ENCODE measurements at regions not wholly inside any gene's neighbourhood (a gene's known extent, or its start where the extent isn't known, plus 50 kb on each side); places are given as distances from the start of the nearest gene placed in this dataset.

DNA sequence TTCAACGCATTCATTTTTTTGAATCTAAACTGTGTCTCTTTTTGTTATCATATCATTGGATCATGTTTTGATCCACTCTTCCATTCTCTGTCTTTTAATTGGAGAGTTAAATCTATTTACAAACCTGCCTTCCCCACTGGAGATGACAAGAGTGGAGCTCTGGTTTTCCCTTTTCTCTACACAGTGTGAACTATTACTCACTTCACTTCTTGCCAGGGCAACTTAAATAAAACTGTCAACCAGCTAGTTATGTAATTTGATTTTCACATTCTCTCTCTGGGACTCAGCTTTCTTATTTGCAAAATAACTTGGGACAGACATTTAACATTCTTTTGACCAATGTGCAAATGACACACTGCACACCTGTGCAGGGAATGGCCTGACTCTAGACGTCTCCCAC lies 230.8 kb upstream of the CST7 start:
- CTCF ChIA-PET = interaction anchor here (0.6 kb wide), 1 partner anchor 187 kb away, joined by 3 read pairs; no protein-coding TSS in a partner anchor
- no peaks in the 10 kb centered on the region for H3K4me1 ChIP-seq (ENCODE audit: control insufficient read depth, insufficient read depth, low read length)
- intact Hi-C loops (cut with micrococcal nuclease; ENCODE audit: unreplicated experiment) (no loop called here), in situ Hi-C loops (cut with HindIII; ENCODE audit: low pct_unique_long_range_greater_than_20kb, low sequenced_read_pairs) (no loop called here)
- POLR2A ChIA-PET = no interaction called here
- TF ChIP-seq POLR2AphosphoS5 (IDR thresholded peaks at IDR 0.05; ENCODE audit: low read depth, low read length) (no peak), SIN3A (IDR thresholded peaks at IDR 0.05; ENCODE audit: borderline replicate concordance, insufficient read depth, low read depth, low read length) (no peak), TCF7L2 (IDR thresholded peaks at IDR 0.05; ENCODE audit: low read depth, low read length) (no peak)
- TF ChIP-seq, protein P1, sequence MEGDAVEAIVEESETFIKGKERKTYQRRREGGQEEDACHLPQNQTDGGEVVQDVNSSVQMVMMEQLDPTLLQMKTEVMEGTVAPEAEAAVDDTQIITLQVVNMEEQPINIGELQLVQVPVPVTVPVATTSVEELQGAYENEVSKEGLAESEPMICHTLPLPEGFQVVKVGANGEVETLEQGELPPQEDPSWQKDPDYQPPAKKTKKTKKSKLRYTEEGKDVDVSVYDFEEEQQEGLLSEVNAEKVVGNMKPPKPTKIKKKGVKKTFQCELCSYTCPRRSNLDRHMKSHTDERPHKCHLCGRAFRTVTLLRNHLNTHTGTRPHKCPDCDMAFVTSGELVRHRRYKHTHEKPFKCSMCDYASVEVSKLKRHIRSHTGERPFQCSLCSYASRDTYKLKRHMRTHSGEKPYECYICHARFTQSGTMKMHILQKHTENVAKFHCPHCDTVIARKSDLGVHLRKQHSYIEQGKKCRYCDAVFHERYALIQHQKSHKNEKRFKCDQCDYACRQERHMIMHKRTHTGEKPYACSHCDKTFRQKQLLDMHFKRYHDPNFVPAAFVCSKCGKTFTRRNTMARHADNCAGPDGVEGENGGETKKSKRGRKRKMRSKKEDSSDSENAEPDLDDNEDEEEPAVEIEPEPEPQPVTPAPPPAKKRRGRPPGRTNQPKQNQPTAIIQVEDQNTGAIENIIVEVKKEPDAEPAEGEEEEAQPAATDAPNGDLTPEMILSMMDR (IDR thresholded peaks at IDR 0.05) = no peak
- TF ChIP-seq, protein P2, sequence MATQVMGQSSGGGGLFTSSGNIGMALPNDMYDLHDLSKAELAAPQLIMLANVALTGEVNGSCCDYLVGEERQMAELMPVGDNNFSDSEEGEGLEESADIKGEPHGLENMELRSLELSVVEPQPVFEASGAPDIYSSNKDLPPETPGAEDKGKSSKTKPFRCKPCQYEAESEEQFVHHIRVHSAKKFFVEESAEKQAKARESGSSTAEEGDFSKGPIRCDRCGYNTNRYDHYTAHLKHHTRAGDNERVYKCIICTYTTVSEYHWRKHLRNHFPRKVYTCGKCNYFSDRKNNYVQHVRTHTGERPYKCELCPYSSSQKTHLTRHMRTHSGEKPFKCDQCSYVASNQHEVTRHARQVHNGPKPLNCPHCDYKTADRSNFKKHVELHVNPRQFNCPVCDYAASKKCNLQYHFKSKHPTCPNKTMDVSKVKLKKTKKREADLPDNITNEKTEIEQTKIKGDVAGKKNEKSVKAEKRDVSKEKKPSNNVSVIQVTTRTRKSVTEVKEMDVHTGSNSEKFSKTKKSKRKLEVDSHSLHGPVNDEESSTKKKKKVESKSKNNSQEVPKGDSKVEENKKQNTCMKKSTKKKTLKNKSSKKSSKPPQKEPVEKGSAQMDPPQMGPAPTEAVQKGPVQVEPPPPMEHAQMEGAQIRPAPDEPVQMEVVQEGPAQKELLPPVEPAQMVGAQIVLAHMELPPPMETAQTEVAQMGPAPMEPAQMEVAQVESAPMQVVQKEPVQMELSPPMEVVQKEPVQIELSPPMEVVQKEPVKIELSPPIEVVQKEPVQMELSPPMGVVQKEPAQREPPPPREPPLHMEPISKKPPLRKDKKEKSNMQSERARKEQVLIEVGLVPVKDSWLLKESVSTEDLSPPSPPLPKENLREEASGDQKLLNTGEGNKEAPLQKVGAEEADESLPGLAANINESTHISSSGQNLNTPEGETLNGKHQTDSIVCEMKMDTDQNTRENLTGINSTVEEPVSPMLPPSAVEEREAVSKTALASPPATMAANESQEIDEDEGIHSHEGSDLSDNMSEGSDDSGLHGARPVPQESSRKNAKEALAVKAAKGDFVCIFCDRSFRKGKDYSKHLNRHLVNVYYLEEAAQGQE (IDR thresholded peaks at IDR 0.05; ENCODE audit: insufficient read depth in 1 of 2, low read depth in 2 of 2, low read length in 1 of 2) = no peak
- H3K27ac ChIP-seq (ENCODE audit: low read length) = no peak overlapping the region
- no peak overlapping the region for H3K4me3 ChIP-seq (ENCODE audit: low read depth in 2 of 2, low read length in 2 of 2)
- H3K27me3 ChIP-seq (ENCODE audit: control insufficient read depth, insufficient read depth, low read length) = peaks cover 13% of the 10 kb centered on the region
- H3K36me3 ChIP-seq (ENCODE audit: control insufficient read depth, insufficient read depth, low read length) = no peaks in the 10 kb centered on the region
- no peaks in the 10 kb centered on the region for H3K9me3 ChIP-seq (ENCODE audit: control insufficient read depth, insufficient read depth, low read depth, low read length)
- ATAC-seq (no peak), DNase-seq (ENCODE audit: low read depth, low spot score) (no peak)
- no TSS peak for BruUV-seq (replicated peaks)

DNA sequence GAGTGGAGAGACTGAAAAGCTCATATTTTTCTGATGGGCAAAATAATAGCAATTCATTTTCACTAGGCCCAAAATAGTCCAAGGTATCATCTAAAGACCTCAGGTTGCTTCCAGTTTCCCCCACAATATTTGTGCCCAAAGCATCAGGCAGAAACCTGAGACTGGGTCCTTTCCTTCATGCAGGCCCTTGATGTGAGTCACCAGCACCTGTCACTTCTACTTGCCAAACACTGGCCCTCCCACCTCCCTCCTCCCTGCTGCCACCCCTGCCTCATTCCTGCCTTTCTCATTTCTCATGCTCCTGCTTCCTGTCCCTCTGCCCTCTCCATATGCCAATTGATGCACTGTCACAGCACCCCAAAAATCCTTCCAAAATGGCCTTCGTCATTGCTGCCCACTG lies 230.4 kb upstream of the CST7 start:
- no TSS peak for BruUV-seq (replicated peaks)
- POLR2A ChIA-PET = no interaction called here
- no peak overlapping the region for H3K4me3 ChIP-seq (ENCODE audit: low read depth in 2 of 2, low read length in 2 of 2)
- H3K36me3 ChIP-seq (ENCODE audit: control insufficient read depth, insufficient read depth, low read length) = no peaks in the 10 kb centered on the region
- CTCF ChIA-PET = interaction anchor here (0.6 kb wide), 1 partner anchor 188 kb away, joined by 3 read pairs; no protein-coding TSS in a partner anchor
- ATAC-seq = no peak
- H3K4me1 ChIP-seq (ENCODE audit: control insufficient read depth, insufficient read depth, low read length) = no peaks in the 10 kb centered on the region
- in situ Hi-C loops (cut with HindIII; ENCODE audit: low pct_unique_long_range_greater_than_20kb, low sequenced_read_pairs) (no loop called here), intact Hi-C loops (cut with micrococcal nuclease; ENCODE audit: unreplicated experiment) (no loop called here)
- H3K27ac ChIP-seq (ENCODE audit: low read length) = no peak overlapping the region
- no peaks in the 10 kb centered on the region for H3K9me3 ChIP-seq (ENCODE audit: control insufficient read depth, insufficient read depth, low read depth, low read length)
- peaks cover 14% of the 10 kb centered on the region for H3K27me3 ChIP-seq (ENCODE audit: control insufficient read depth, insufficient read depth, low read length)
- TF ChIP-seq TCF7L2 (IDR thresholded peaks at IDR 0.05; ENCODE audit: low read depth, low read length) (no peak), POLR2AphosphoS5 (IDR thresholded peaks at IDR 0.05; ENCODE audit: low read depth, low read length) (no peak), SIN3A (IDR thresholded peaks at IDR 0.05; ENCODE audit: borderline replicate concordance, insufficient read depth, low read depth, low read length) (no peak)
- TF ChIP-seq, protein P1 (IDR thresholded peaks at IDR 0.05) = no peak
- TF ChIP-seq, protein P2 (IDR thresholded peaks at IDR 0.05; ENCODE audit: insufficient read depth in 1 of 2, low read depth in 2 of 2, low read length in 1 of 2) = no peak
- no peak for DNase-seq (ENCODE audit: low read depth, low spot score)
